ENCODE measurements at regions not wholly inside any gene's neighbourhood (a gene's known extent, or its start where the extent isn't known, plus 50 kb on each side); places are given as distances from the start of the nearest gene placed in this dataset.

DNA sequence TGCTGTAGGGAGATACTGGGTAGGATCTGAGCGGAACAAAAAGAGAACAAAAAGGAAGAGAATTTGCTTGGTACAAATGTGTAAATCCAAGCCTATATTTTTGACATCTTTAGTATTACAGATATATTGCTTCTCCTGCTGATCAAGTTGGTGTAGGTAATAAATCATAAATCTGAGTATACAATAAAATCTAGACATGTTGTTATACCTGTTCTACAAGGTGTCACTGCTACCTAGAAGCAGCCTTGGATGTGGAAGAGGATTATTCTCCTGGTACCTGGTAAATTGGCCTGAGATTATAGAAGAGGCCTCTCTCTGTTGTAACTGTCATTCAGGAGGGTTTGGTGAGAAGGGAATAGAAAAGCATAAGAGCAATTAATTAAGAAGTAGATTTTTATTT lies 89.9 kb upstream of the LSM8 start:
- Mint-ChIP-seq H3K4me3 (ENCODE audit: unreplicated experiment) (no peak overlapping the region), H3K27ac (ENCODE audit: unreplicated experiment) (no peak overlapping the region), H3K4me1 (ENCODE audit: low read depth, unreplicated experiment) (no peaks in the 10 kb centered on the region), H3K27me3 (ENCODE audit: unreplicated experiment) (no peaks in the 10 kb centered on the region), H3K36me3 (ENCODE audit: unreplicated experiment) (no peaks in the 10 kb centered on the region), H3K9me3 (ENCODE audit: unreplicated experiment) (no peaks in the 10 kb centered on the region)
- TF ChIP-seq, protein P1, sequence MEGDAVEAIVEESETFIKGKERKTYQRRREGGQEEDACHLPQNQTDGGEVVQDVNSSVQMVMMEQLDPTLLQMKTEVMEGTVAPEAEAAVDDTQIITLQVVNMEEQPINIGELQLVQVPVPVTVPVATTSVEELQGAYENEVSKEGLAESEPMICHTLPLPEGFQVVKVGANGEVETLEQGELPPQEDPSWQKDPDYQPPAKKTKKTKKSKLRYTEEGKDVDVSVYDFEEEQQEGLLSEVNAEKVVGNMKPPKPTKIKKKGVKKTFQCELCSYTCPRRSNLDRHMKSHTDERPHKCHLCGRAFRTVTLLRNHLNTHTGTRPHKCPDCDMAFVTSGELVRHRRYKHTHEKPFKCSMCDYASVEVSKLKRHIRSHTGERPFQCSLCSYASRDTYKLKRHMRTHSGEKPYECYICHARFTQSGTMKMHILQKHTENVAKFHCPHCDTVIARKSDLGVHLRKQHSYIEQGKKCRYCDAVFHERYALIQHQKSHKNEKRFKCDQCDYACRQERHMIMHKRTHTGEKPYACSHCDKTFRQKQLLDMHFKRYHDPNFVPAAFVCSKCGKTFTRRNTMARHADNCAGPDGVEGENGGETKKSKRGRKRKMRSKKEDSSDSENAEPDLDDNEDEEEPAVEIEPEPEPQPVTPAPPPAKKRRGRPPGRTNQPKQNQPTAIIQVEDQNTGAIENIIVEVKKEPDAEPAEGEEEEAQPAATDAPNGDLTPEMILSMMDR (IDR thresholded peaks at IDR 0.05; ENCODE audit: partially characterized antibody, unreplicated experiment) = no peak
- DNase-seq = no peak

DNA sequence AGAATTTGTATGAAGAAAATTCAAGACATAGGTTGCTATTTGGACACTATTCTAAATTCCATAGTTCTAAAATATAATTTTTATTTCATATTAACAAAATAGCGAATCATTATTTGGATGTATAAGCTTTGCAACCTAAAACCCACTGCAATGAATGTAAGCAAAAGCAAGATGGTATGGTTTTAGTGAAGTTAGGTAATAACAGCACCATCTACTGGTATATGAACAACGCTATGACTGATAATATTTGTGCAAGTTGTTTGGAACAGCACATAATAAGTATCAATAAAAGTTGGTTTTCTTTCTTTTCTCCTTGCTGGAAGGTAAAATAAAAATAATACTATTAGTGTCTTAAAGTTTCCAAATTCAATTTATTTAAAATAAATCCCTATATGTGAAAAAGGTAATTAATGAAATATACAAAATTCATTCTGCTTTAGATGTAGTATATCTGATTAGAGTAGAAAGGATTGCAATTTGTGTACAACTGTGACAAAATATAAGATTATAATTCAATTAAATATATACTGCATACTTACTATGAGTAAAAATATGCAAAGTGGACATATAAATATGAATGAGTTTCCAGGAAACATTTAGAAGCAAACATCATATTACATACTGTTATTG lies 79.0 kb upstream of the LSM8 start:
- Mint-ChIP-seq H3K4me1 (ENCODE audit: low read depth, unreplicated experiment) (no peaks in the 10 kb centered on the region), H3K4me3 (ENCODE audit: unreplicated experiment) (no peak overlapping the region), H3K27me3 (ENCODE audit: unreplicated experiment) (no peaks in the 10 kb centered on the region), H3K27ac (ENCODE audit: unreplicated experiment) (no peak overlapping the region), H3K9me3 (ENCODE audit: unreplicated experiment) (no peaks in the 10 kb centered on the region), H3K36me3 (ENCODE audit: unreplicated experiment) (no peaks in the 10 kb centered on the region)
- DNase-seq = no peak
- TF ChIP-seq, protein P1 (IDR thresholded peaks at IDR 0.05; ENCODE audit: partially characterized antibody, unreplicated experiment) = no peak

DNA sequence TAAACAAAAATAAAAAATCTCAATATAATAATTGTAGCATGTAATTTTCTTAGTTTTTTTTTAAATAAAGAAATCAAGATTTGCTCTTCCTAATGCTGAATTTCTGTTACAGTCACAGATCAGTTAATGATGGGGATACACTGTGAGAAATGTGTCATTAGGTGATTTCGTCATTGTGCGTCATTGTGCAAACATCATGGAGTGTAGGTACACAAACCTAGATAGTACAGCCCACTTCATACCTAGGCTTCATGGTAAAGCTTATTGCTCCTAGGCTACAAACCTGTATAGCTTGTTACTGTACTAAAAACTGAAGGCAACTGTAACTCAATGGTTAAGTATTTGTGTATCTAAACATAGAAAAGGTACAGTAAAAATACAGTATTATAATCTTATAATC lies 74.4 kb upstream of the LSM8 start:
- Mint-ChIP-seq H3K4me3 (ENCODE audit: unreplicated experiment) (no peak overlapping the region), H3K9me3 (ENCODE audit: unreplicated experiment) (peaks cover 2% of the 10 kb centered on the region), H3K36me3 (ENCODE audit: unreplicated experiment) (no peaks in the 10 kb centered on the region), H3K27ac (ENCODE audit: unreplicated experiment) (no peak overlapping the region), H3K4me1 (ENCODE audit: low read depth, unreplicated experiment) (no peaks in the 10 kb centered on the region), H3K27me3 (ENCODE audit: unreplicated experiment) (no peaks in the 10 kb centered on the region)
- DNase-seq = no peak
- TF ChIP-seq, protein P1 (IDR thresholded peaks at IDR 0.05; ENCODE audit: partially characterized antibody, unreplicated experiment) = no peak

DNA sequence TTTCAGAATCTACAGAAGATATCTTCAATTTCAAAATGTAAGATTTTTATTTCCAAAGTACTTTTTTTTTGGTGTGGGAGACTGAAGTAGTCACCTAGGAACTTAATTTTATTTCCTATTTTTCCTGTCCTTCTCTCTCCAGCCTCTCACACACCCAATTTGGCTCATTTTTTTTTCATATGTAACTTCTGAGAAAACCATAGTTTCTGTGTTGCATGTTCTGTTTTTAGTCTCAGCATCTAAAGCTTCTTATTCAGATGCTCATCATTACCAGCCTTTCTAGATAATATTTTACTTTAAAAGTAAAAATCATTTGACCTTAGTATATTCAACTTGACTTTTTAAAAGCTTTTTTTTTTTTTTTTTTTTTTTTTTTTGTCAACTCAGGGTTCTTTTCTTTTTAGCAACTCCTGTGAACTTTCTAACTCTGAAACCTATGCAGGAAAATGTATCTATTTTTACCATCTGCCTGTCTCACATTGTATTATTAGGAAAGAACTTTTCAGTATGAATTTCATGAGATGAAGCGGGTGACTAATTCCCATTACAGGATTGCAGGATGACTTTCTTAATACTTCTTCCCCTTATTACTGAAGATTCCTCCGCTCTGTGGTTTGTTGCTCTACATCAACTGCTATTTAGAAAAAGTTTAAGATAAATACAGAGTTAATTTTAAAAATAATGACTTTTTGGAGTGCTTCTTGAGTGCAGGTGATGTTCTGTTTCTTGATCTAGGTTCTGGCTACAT lies 73.6 kb upstream of the LSM8 start:
- no peak overlapping the region for H3K27ac Mint-ChIP-seq (ENCODE audit: unreplicated experiment)
- no peak overlapping the region for H3K4me3 Mint-ChIP-seq (ENCODE audit: unreplicated experiment)
- H3K36me3 Mint-ChIP-seq (ENCODE audit: unreplicated experiment) = no peaks in the 10 kb centered on the region
- no peaks in the 10 kb centered on the region for H3K27me3 Mint-ChIP-seq (ENCODE audit: unreplicated experiment)
- no peak for DNase-seq
- peaks cover 2% of the 10 kb centered on the region for H3K9me3 Mint-ChIP-seq (ENCODE audit: unreplicated experiment)
- TF ChIP-seq, protein P1 (IDR thresholded peaks at IDR 0.05; ENCODE audit: partially characterized antibody, unreplicated experiment) = no peak
- no peaks in the 10 kb centered on the region for H3K4me1 Mint-ChIP-seq (ENCODE audit: low read depth, unreplicated experiment)

DNA sequence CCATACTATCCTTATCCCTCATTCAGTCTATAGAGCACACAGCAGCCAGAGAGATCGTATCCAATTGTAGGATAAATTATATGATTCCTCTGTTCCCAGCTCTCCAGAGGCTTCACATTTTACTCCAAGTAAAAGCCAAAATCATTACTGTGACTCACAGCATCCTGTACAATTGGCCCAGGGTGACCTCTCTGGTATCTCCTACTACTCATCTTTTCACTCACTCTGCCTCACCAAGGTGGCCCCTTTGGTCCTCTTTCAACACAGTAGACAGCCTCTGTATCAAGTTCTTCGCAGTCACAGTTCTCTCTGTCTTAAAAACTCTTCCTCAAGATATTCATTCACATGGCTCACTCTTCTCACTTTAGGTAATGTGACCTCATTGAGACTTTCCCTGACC lies 72.6 kb upstream of the LSM8 start:
- TF ChIP-seq, protein P1 (IDR thresholded peaks at IDR 0.05; ENCODE audit: partially characterized antibody, unreplicated experiment) = no peak
- Mint-ChIP-seq H3K4me3 (ENCODE audit: unreplicated experiment) (no peak overlapping the region), H3K36me3 (ENCODE audit: unreplicated experiment) (no peaks in the 10 kb centered on the region), H3K4me1 (ENCODE audit: low read depth, unreplicated experiment) (no peaks in the 10 kb centered on the region), H3K27me3 (ENCODE audit: unreplicated experiment) (no peaks in the 10 kb centered on the region), H3K9me3 (ENCODE audit: unreplicated experiment) (peaks cover 2% of the 10 kb centered on the region), H3K27ac (ENCODE audit: unreplicated experiment) (no peak overlapping the region)
- DNase-seq = no peak
